ENCODE measurements at regions not wholly inside any gene's neighbourhood (a gene's known extent, or its start where the extent isn't known, plus 50 kb on each side); places are given as distances from the start of the nearest gene placed in this dataset.

GRCh38 chr17:73947281-73947965 lies 256.1 kb upstream of the RPL38 start:
- H3K18ac ChIP-seq (ENCODE audit: extremely low read depth, low read length), result no peak overlapping the region
- H2BK120ac ChIP-seq (replicated peaks; ENCODE audit: low read depth, low read length), result no peak overlapping the region
- H4K5ac ChIP-seq (ENCODE audit: insufficient read length, low read depth, low read length), result no peak overlapping the region
- no peak overlapping the region for H3K9ac ChIP-seq (replicated peaks in 1 of 4; ENCODE audit: extremely low read depth in 1 of 4, low read depth in 3 of 4, low read length in 3 of 4)
- 86% methylated on average over 9 of the region's 13 CpGs; no CpG with 5 or more reads in 1 of the 2 experiments for WGBS, 2 experiments (ENCODE audit: extremely low coverage in 1 of 2, insufficient coverage in 1 of 2, insufficient read length in 1 of 2, insufficient replicate concordance in 2 of 2, low coverage in 1 of 2, low lambda C conversion rate in 2 of 2, missing lambda C conversion rate in 1 of 2)
- peaks cover 6% of the 10 kb centered on the region; the same call in 1 of the 2 replicates for H3K23me2 ChIP-seq (ENCODE audit: low read depth, low read length)
- no peaks in the 10 kb centered on the region for H3K79me1 ChIP-seq (ENCODE audit: low read depth, low read length)
- no peak overlapping the region for H3K14ac ChIP-seq (ENCODE audit: insufficient read length)
- POLR2A ChIA-PET (ENCODE audit: partially characterized antibody), result no interaction called here
- FAIRE-seq (no peak), DNase-seq (ENCODE audit: low read depth in 1 of 2, low spot score in 2 of 2) (no peak)
- no peak overlapping the region for H2AK5ac ChIP-seq (ENCODE audit: low read depth, low read length)
- no peak overlapping the region for H2BK20ac ChIP-seq (ENCODE audit: low read length)
- no peak overlapping the region for H4K8ac ChIP-seq (ENCODE audit: extremely low read depth, insufficient read depth, low read length)
- no peaks in the 10 kb centered on the region for H3K79me2 ChIP-seq (ENCODE audit: control insufficient read depth in 1 of 2, insufficient read depth in 2 of 2, low read length in 2 of 2)
- no peak overlapping the region for H2BK15ac ChIP-seq (ENCODE audit: low read length)
- TF ChIP-seq SIRT6 (IDR thresholded peaks at IDR 0.05; ENCODE audit: low read length) (no peak), JUND (IDR thresholded peaks at IDR 0.05; ENCODE audit: low read length) (no peak), CBX8 (IDR thresholded peaks at IDR 0.05; ENCODE audit: borderline replicate concordance, low read depth, low read length) (no peak), CHD1 (IDR thresholded peaks at IDR 0.05; ENCODE audit: low read depth, low read length) (no peak)
- H4K91ac ChIP-seq (replicated peaks; ENCODE audit: insufficient read length, low read length), result no peak overlapping the region
- H3K27ac ChIP-seq (ENCODE audit: low read depth, low read length), result no peak overlapping the region
- no peak overlapping the region for H3K4me2 ChIP-seq (ENCODE audit: insufficient read depth in 1 of 2, low read depth in 2 of 2, low read length in 2 of 2)
- H3K4me3 ChIP-seq (ENCODE audit: extremely low read depth in 1 of 4, insufficient read depth in 2 of 4, low read depth in 3 of 4, low read length in 4 of 4), result no peak overlapping the region
- H3K56ac ChIP-seq (replicated peaks; ENCODE audit: insufficient read length, low read depth, low read length), result no peak overlapping the region
- H4K20me1 ChIP-seq (replicated peaks in 1 of 2; ENCODE audit: control insufficient read depth in 1 of 2, insufficient read depth in 2 of 2, low read length in 2 of 2), result no peaks in the 10 kb centered on the region
- no peak overlapping the region for H2BK12ac ChIP-seq (ENCODE audit: low read depth, low read length)
- peaks cover 0 to 7% (median 1%) of the 10 kb centered on the region in 4 experiments; a peak in 4 of 7 replicates for H3K4me1 ChIP-seq (replicated peaks in 1 of 4; ENCODE audit: control insufficient read depth in 3 of 4, insufficient read depth in 4 of 4, low read length in 3 of 4)
- no peak overlapping the region for H2BK5ac ChIP-seq (ENCODE audit: low read depth, low read length)
- CTCF ChIA-PET (ENCODE audit: partially characterized antibody), result interaction anchor here (1.2 to 1.9 kb wide), 3 partner anchors 9 to 161 kb away, joined by 3 to 4 read pairs (median 4); no protein-coding TSS in a partner anchor
- H3K9me3 ChIP-seq (ENCODE audit: insufficient read depth in 2 of 2, low read depth in 1 of 2, low read length in 1 of 2), result no peaks in the 10 kb centered on the region
- H3K36me3 ChIP-seq (ENCODE audit: control insufficient read depth in 2 of 4, insufficient read depth in 4 of 4, low read length in 3 of 4), result no peaks in the 10 kb centered on the region
- H2AFZ ChIP-seq (ENCODE audit: low read length), result no peak overlapping the region
- no peak overlapping the region for H3K23ac ChIP-seq (ENCODE audit: insufficient read length)
- peaks cover 1 to 17% (median 17%) of the 10 kb centered on the region in 4 experiments for H3K27me3 ChIP-seq (replicated peaks in 1 of 4; ENCODE audit: control insufficient read depth in 3 of 4, extremely low read depth in 1 of 4, insufficient read depth in 3 of 4, low read length in 3 of 4)
- no peak overlapping the region for H3K4ac ChIP-seq (replicated peaks; ENCODE audit: insufficient read length, low read depth, low read length)
